ENCODE measurements at regions not wholly inside any gene's neighbourhood (a gene's known extent, or its start where the extent isn't known, plus 50 kb on each side); places are given as distances from the start of the nearest gene placed in this dataset.
"Not testable (repeated sequence)": the region's sequence is repeated elsewhere in the genome, so short reads cannot be mapped to it uniquely, and the experiment has no call there.

- DNase-seq (ENCODE audit: low read depth in 2 of 2); H3K4me3 ChIP-seq (replicated peaks in 1 of 2; ENCODE audit: low read depth in 2 of 2, low read length in 2 of 2): not testable (repeated sequence)
Observed at GRCh38 chr21:5013455-5014304, 5507.7 kb upstream of the TPTE start.

- H3K4me3 ChIP-seq (replicated peaks in 1 of 2; ENCODE audit: low read depth in 2 of 2, low read length in 2 of 2); DNase-seq (ENCODE audit: low read depth in 2 of 2): not testable (repeated sequence)
Observed at GRCh38 chr21:5015187-5015586, 5506.2 kb upstream of the TPTE start.

- H3K4me3 ChIP-seq (replicated peaks in 1 of 2; ENCODE audit: low read depth in 2 of 2, low read length in 2 of 2); DNase-seq (ENCODE audit: low read depth in 2 of 2): not testable (repeated sequence)
Observed at GRCh38 chr21:5019120-5019519, 5502.3 kb upstream of the TPTE start.

DNA sequence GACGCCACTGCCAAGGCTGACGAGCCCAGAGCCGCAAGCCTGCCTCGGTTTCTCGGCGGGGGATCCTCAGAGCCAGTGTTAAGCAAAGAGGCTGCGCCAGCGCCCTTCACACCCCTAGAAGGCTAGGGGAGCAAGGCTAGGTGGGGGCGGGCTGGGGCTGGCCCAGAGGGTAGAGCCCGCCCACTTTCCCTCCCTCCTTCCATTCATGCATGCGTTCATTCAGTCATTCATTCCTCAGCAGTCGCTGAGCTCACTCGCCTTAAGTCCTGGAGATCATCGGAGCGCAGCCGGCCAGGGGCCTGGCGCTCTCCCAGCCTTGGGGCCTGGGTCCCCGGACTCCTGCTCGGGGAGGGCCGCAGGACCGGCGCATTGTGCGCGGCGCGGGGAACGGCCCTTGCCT is 5499.6 kb upstream of the TPTE start:
- not testable (repeated sequence) for DNase-seq (ENCODE audit: low read depth in 2 of 2); H3K4me3 ChIP-seq (replicated peaks in 1 of 2; ENCODE audit: low read depth in 2 of 2, low read length in 2 of 2)

DNA sequence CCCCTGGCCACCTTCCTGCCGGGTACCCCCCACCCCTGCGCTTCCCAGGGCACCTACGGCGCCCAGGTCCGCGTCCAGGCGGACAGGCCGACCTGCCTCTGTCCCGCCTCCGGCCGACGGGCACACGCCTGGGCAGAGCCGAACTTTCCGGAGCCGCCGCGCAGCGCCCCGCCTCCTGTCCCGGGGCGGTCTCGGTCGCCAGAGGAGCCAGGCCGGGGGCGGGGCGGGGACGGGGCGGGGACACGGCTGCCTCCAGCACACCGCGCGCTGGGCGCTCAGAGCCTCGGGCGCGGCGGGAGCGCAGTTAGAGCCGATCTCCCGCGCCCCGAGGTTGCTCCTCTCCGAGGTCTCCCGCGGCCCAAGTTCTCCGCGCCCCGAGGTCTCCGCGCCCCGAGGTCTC is 5499.1 kb upstream of the TPTE start:
- H3K4me3 ChIP-seq (replicated peaks in 1 of 2; ENCODE audit: low read depth in 2 of 2, low read length in 2 of 2); DNase-seq (ENCODE audit: low read depth in 2 of 2): not testable (repeated sequence)

DNA sequence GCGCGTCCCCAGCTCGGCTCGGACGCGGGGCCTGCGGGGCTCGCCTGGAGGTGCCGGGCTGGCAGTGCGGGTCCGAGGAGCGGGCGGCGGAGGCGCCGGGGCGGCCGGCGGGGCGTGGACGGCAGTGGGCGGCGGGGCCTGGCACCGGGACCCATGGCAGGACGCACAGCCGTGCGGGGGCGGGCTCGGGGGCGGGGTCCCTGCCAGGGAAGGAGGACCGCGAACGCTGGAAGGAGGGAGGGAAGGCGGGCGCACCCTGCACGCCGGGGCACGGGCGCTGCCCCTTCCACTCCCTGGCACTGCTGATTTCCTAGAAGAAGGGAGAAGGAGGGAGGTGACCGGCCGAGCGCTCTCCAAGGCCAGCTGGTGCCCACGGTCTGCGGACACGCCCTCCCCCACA is 5498.6 kb upstream of the TPTE start:
- DNase-seq (ENCODE audit: low read depth in 2 of 2); H3K4me3 ChIP-seq (replicated peaks in 1 of 2; ENCODE audit: low read depth in 2 of 2, low read length in 2 of 2): not testable (repeated sequence)

DNA sequence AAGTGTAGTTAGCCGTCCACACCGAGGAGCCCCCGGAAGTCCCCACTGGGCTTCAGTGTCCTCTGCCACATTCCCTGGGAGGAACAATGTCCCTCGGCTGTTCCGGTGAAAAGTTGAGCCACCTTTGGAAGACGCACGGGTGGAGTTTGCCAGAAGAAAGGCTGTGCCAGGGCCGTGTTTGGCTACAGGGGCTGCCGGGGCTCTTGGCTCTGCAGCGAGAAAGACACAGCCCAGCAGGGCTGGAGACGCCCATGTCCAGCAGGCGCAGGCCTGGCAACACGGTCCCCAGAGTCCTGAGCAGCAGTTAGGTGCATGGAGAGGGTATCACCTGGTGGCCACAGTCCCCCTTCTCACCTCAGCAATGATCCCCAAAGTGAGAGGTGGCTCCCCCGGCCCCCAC is 5486.2 kb upstream of the TPTE start:
- not testable (repeated sequence) for DNase-seq (ENCODE audit: low read depth in 2 of 2); H3K4me3 ChIP-seq (replicated peaks in 1 of 2; ENCODE audit: low read depth in 2 of 2, low read length in 2 of 2)

DNA sequence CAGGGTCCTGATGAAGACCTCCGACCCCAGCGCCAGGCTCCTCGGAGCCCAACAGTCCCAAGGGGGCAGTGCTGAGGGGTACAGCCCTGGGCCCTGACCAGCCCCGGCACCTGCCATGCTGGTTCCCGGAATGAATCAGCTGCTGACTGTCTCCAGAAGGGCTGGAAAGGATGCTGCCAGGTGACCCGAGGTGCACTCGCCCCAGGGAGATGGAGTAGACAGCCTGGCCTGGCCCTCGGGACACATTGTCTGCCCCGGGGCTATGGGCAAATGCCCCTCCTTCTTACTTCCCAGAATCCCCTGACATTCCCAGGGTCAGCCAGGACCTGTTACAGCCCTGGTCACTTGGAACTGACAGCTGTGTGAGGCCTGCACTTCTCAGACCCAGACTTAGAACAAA is 5485.8 kb upstream of the TPTE start:
- H3K4me3 ChIP-seq (replicated peaks in 1 of 2; ENCODE audit: low read depth in 2 of 2, low read length in 2 of 2); DNase-seq (ENCODE audit: low read depth in 2 of 2): not testable (repeated sequence)

DNA sequence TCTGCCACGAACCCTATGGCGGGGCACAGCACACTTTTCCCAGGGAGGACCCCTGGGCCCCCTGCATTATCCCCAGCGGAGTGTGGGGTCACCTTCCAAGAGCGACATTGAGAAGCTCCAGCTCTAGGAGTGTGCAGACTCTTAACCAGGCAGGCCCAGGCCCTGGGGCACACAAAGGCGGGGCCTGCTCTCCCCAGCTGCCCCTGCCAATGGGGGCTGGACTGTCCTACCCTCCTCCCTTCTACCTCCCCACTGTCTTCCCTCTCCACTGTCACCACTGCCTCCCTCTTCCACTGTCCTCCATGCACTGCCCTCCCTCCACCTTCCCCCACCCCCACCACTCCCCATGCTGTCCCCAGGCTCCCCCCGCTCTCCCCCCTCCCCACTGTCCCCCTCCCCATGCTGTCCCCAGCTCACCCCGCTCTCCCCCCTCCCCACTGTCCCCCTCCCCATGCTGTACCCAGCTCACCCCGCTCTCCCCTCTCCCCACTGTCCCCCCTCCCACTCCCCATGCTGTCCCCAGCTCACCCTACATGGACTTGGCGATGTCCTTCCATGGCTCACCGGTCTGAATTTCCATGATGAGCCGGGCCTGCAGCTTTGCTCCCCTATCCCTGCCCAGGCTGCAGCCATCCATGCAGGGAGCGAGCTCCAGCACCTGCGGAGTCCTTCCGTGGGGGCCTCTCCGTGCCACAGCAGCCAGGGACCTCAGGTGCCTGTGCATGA is 5483.6 kb upstream of the TPTE start:
- not testable (repeated sequence) for DNase-seq (ENCODE audit: low read depth in 2 of 2); H3K4me3 ChIP-seq (replicated peaks in 1 of 2; ENCODE audit: low read depth in 2 of 2, low read length in 2 of 2)

- not testable (repeated sequence) for H3K4me3 ChIP-seq (replicated peaks in 1 of 2; ENCODE audit: low read depth in 2 of 2, low read length in 2 of 2); DNase-seq (ENCODE audit: low read depth in 2 of 2)
Observed at GRCh38 chr21:5039926-5040325, 5481.5 kb upstream of the TPTE start.

GRCh38 chr21:5042583-5042982 is 5478.8 kb upstream of the TPTE start:
- DNase-seq (ENCODE audit: low read depth in 2 of 2), result not testable (repeated sequence)

GRCh38 chr21:5044812-5045211 is 5476.6 kb upstream of the TPTE start:
- DNase-seq (ENCODE audit: low read depth in 2 of 2); H3K4me3 ChIP-seq (replicated peaks in 1 of 2; ENCODE audit: low read depth in 2 of 2, low read length in 2 of 2): not testable (repeated sequence)

More at GRCh38 chr21:5042583-5042982, 5478.8 kb upstream of the TPTE start:
- not testable (repeated sequence) for H3K4me3 ChIP-seq (replicated peaks in 1 of 2; ENCODE audit: low read depth in 2 of 2, low read length in 2 of 2)

DNA sequence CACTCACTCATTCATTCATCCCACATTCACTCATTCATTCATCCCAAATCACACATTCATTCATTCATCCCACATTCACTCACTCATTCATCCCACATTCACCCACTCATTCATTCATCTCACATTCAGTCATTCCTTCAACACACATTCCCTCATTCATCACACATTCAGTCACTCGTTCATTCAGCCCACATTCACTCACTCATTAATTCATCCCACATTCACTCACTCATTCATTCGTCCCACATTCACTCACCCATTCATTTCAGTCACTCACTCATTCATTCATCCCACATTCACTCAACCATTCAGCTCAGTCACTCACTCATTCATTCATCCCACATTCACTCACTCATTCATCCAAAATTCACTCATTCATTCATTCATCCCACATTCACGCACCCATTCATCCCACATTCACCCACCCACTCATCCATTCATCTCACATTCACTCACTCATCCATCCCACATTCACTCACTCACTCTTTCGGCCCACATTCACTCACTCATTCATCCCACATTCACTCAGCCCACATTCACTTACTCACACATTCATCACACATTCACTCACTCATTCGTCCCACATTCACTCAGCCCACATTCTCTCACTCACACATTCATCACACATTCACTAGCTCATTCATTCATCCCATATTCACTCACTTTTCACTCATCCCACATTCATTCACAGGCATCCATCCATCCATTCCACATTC is 5469.9 kb upstream of the TPTE start:
- H3K4me3 ChIP-seq (replicated peaks in 1 of 2; ENCODE audit: low read depth in 2 of 2, low read length in 2 of 2); DNase-seq (ENCODE audit: low read depth in 2 of 2): not testable (repeated sequence)

DNA sequence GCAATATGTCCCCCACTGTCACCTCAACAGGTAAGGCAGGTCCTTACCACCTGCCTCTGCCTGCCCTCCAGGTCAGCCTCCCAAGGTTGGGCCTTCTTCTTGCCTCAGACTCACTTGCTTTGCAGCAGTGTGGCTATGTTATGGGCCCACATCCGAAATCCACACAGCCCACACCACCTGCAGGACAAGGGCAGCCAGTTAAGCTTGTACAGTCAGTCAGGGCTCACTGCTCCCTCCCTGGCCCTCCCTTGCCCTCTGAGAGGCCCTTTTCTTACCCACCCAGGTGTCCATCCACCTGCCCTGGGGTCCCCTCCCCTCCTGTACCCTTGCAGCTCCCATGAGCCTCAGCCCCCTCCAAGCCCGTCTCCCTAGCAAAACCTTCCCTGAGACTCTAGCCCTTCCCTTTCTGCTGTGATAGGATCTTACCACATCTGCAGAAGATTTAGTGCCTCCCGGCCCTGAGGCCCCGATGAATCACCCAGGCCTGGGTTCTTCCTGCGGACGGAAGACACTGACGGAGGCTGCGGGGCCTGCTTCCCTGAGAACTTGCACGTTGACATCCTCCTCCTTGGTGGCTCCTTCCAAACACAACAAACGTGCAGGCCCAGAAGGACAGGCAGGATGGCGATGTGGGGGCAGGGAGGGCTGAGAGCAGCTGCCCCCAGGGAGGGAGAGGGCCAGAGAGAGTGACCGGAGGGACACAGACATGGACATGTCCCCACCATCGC is 5466.2 kb upstream of the TPTE start:
- not testable (repeated sequence) for H3K4me3 ChIP-seq (replicated peaks in 1 of 2; ENCODE audit: low read depth in 2 of 2, low read length in 2 of 2)

GRCh38 chr21:5055996-5056962 is 5465.1 kb upstream of the TPTE start:
- DNase-seq (ENCODE audit: low read depth in 2 of 2); H3K4me3 ChIP-seq (replicated peaks in 1 of 2; ENCODE audit: low read depth in 2 of 2, low read length in 2 of 2): not testable (repeated sequence)

More for the DNA sequence above, 5466.2 kb upstream of the TPTE start:
- not testable (repeated sequence) for DNase-seq (ENCODE audit: low read depth in 2 of 2)

- not testable (repeated sequence) for H3K4me3 ChIP-seq (replicated peaks in 1 of 2; ENCODE audit: low read depth in 2 of 2, low read length in 2 of 2); DNase-seq (ENCODE audit: low read depth in 2 of 2)
Observed at GRCh38 chr21:5057077-5057476, 5464.3 kb upstream of the TPTE start.

Measured in cardiac fibroblast (primary cell).